Transverse colon (tissue), 4 donors: ENCODE measurements at regions not wholly inside any gene's neighbourhood (a gene's known extent, or its start where the extent isn't known, plus 50 kb on each side); places are given as distances from the start of the nearest gene placed in this dataset.
"Not testable (repeated sequence)": the region's sequence is repeated elsewhere in the genome, so short reads cannot be mapped to it uniquely, and the experiment has no call there.

Experiments
- DNase-seq: peaks from one replicate; pipeline ENCODE4 v3.0.0-alpha.2; 2019
- H3K27ac ChIP-seq, 4 donors: fragments of 200-600 bp; sonication (generic); 2 replicates each; pipeline ENCODE4 v1.5.1; 2016 to 2018; ENCODE audit warnings: inconsistent platforms in 4 of 4
- H3K27me3 ChIP-seq: fragments of 200-600 bp; sonication (generic); 2 replicates; pipeline ENCODE4 v1.5.1; 2017; ENCODE audit warnings: inconsistent platforms
- H3K36me3 ChIP-seq, 4 donors: fragments of 200-600 bp; sonication (generic); 2 replicates each; pipeline ENCODE4 v1.5.1; 2017 to 2019; ENCODE audit warnings: inconsistent platforms in 4 of 4
- H3K4me1 ChIP-seq, 4 donors: fragments of 200-600 bp; sonication (generic); 2 replicates each; pipeline ENCODE4 v1.5.1; 2017 to 2020; ENCODE audit warnings: inconsistent platforms in 4 of 4
- H3K4me3 ChIP-seq, 4 donors: fragments of 200-600 bp; sonication (generic); 1 replicate in 1 of 4; 2 replicates in 3 of 4; pipeline versions ENCODE4 v1.5.1 to v1.6.1; 2017 to 2019; ENCODE audit warnings: inconsistent platforms in 4 of 4
- H3K9me3 ChIP-seq, 2 donors: fragments of 200-600 bp; sonication (generic); 2 replicates each; pipeline ENCODE4 v1.5.1; 2017 to 2019; ENCODE audit warnings: inconsistent platforms in 2 of 2
- CTCF ChIP-seq, 5 experiments: fragments of 200-600 bp in 3 of 5; fragments of 450-650 bp in 2 of 5; sonication (generic) in 3 of 5; IDR thresholded peaks; 1 replicate in 2 of 5; 2 replicates in 3 of 5; pipeline ENCODE4 v1.5.1; 2016 to 2017; ENCODE audit warnings: antibody characterized with exemption in 5 of 5, inconsistent platforms in 3 of 5, mild to moderate bottlenecking in 2 of 5, moderate library complexity in 1 of 5
- EP300 ChIP-seq: sonication (generic); formaldehyde crosslinking; IDR thresholded peaks from one replicate; pipeline ENCODE4 v1.6.1; 2017; ENCODE audit warnings: antibody characterized with exemption, low read depth
- POLR2A ChIP-seq: fragments of 450-650 bp; IDR thresholded peaks from one replicate; pipeline ENCODE4 v1.6.1; 2016; ENCODE audit warnings: antibody characterized with exemption, mild to moderate bottlenecking, moderate library complexity
- POLR2AphosphoS5 ChIP-seq, 3 donors: sonication (generic); formaldehyde crosslinking; IDR thresholded peaks; one replicate each; pipeline ENCODE4 v1.6.1; 2016; ENCODE audit warnings: antibody characterized with exemption in 3 of 3
- WGBS, 2 donors: methylation state at CpG; one replicate each; pipeline ENCODE4 v1.1.5; 2018; ENCODE audit warnings: low coverage in 1 of 2; 5-methylcytosine and 5-hydroxymethylcytosine counted together
- in situ Hi-C, 4 donors: fragments of 200-750 bp; cut with MboI; loops; one replicate each; pipeline versions ENCODE4 v1.15.0 to v1.15.1; 2017; ENCODE audit warnings: low sequenced_read_pairs in 3 of 4, low pct_ligation_motif_present in 1 of 4, low pct_unique_long_range_greater_than_20kb in 1 of 4
- intact Hi-C: fragments of 100-400 bp; cut with DNase I; formaldehyde crosslinking; loops from one replicate; pipeline ENCODE4 v1.15.1; 2023; ENCODE audit warnings: low total_unique reads

DNA sequence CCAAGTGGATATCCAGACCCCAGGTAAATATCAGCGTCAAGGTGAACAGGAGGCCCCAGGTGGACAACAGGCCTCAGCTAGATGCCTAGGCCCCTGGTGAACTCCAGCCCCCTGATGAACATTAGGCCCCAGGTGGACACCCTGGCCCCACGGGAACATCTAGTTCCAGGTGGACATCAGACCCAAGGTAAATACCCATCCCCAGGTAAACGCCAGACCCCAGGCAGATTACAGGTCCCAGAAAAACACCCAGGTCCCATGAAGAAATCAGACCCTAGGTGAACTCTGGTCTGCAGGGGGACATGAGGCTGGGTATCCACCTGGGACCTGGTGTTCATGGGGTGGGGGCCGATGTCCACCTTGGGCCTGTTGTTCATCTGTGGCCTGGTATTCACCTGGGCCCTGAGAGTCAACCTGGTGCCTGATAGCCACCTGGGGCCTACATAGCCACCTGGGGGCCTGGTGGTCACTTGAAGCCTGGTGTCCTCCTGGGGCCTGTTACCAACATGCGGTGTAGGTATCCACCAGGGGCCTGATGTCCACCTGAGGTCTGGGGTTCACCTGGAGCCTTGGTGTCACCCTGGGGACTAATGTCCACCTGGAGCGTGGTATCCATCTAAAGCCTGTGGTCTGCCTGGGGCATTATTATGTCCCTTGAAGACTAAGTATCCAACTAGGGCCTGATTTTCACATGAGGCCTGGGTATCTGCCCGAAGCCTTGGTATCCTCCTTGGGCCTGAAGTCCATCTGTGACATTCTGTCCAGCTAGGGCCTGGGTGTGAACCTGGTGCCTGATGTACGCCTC, 56.8 kb upstream of the SEPTIN5 start:
- no peaks in the 10 kb centered on the region for H3K4me1 ChIP-seq
- TF ChIP-seq POLR2AphosphoS5 (IDR thresholded peaks at IDR 0.05) (no peak), EP300 (no peak)
- DNase-seq: no peak
- WGBS, 2 donors: 95% methylated on average over 6 of the region's 8 CpGs; no CpG with 5 or more reads in 1 of the 2 donors
- intact Hi-C loops: no loop called here
- H3K4me3 ChIP-seq: no peak overlapping the region
- in situ Hi-C loops: no loop called here
- no peaks in the 10 kb centered on the region for H3K27me3 ChIP-seq
- no peak overlapping the region for H3K27ac ChIP-seq
- no peaks in the 10 kb centered on the region for H3K36me3 ChIP-seq
- H3K9me3 ChIP-seq: no peaks in the 10 kb centered on the region

- intact Hi-C loops (no loop called here), in situ Hi-C loops (no loop called here)
- no peak for TF ChIP-seq POLR2AphosphoS5 (IDR thresholded peaks at IDR 0.05)
- no peak for TF ChIP-seq CTCF (IDR thresholded peaks at IDR 0.05)
- no peak for TF ChIP-seq POLR2A
- TF ChIP-seq EP300: no peak
- H3K27me3 ChIP-seq: no peaks in the 10 kb centered on the region
- 95% methylated on average over 10 of the region's 10 CpGs; no CpG with 5 or more reads in 1 of the 2 donors for WGBS, 2 donors
- H3K36me3 ChIP-seq: no peaks in the 10 kb centered on the region
- H3K27ac ChIP-seq: no peak overlapping the region
- H3K4me3 ChIP-seq: no peak overlapping the region
- DNase-seq: no peak
- H3K9me3 ChIP-seq: no peaks in the 10 kb centered on the region
- H3K4me1 ChIP-seq: peaks cover 0 to 1% (median under 1%) of the 10 kb centered on the region in 4 donors
Observed at GRCh38 chr22:19658057-19658966, 56.0 kb upstream of the SEPTIN5 start.

GRCh38 chr22:19658967-19659804, 55.1 kb upstream of the SEPTIN5 start:
- no peaks in the 10 kb centered on the region for H3K27me3 ChIP-seq
- no peaks in the 10 kb centered on the region for H3K36me3 ChIP-seq
- H3K4me3 ChIP-seq: no peak overlapping the region
- intact Hi-C loops: no loop called here
- no peak overlapping the region for H3K27ac ChIP-seq
- WGBS, 2 donors: 91% methylated on average over 8 of the region's 8 CpGs; no CpG with 5 or more reads in 1 of the 2 donors
- H3K4me1 ChIP-seq: peaks cover 0 to 4% (median 1%) of the 10 kb centered on the region in 4 donors
- DNase-seq: no peak
- TF ChIP-seq CTCF (IDR thresholded peaks at IDR 0.05): no peak
- TF ChIP-seq POLR2A: no peak
- no peak for TF ChIP-seq POLR2AphosphoS5 (IDR thresholded peaks at IDR 0.05)
- no peak for TF ChIP-seq EP300
- no peaks in the 10 kb centered on the region for H3K9me3 ChIP-seq
- in situ Hi-C loops: no loop called here

GRCh38 chr22:19659805-19660345, 54.4 kb upstream of the SEPTIN5 start:
- 80 to 92% methylated on average over 1 to 12 of the region's 12 CpGs for WGBS, 2 donors
- no peaks in the 10 kb centered on the region for H3K9me3 ChIP-seq
- no peak overlapping the region for H3K4me3 ChIP-seq
- H3K36me3 ChIP-seq: no peaks in the 10 kb centered on the region
- TF ChIP-seq EP300 (no peak), CTCF (IDR thresholded peaks at IDR 0.05) (no peak), POLR2A (no peak), POLR2AphosphoS5 (IDR thresholded peaks at IDR 0.05) (no peak)
- in situ Hi-C loops (no loop called here), intact Hi-C loops (no loop called here)
- H3K27me3 ChIP-seq: no peaks in the 10 kb centered on the region
- peaks cover 0 to 4% (median 1%) of the 10 kb centered on the region in 4 donors for H3K4me1 ChIP-seq
- DNase-seq: no peak
- H3K27ac ChIP-seq: no peak overlapping the region

DNA sequence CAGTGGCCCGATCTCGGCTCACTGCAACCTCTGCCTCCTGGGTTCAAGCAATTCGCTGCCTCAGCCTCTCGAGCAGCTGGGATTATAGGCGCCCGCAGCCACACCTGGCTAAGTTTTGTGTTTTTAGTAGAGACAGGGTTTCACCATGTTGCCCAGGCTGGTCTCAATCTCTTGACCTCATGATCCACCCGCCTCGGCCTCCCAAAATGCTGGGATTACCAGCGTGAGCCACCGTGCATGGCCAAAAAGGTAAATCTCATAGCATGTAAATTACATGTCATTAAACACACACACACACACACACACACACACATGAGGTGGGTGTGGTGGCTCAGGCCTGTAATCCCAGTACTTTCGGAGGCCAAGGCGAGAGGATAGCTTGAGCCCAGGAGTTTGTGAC, 53.7 kb upstream of the SEPTIN5 start:
- intact Hi-C loops, H3K27me3 ChIP-seq, in situ Hi-C loops, DNase-seq, H3K4me1 ChIP-seq, H3K36me3 ChIP-seq, H3K27ac ChIP-seq, H3K4me3 ChIP-seq, H3K9me3 ChIP-seq: not testable (repeated sequence)
- WGBS, 2 donors: 88 to 95% methylated on average over 6 to 12 of the region's 12 CpGs
